ENCODE measurements at regions not wholly inside any gene's neighbourhood (a gene's known extent, or its start where the extent isn't known, plus 50 kb on each side); places are given as distances from the start of the nearest gene placed in this dataset.
A peak's percentile ranks its signal among the peaks of the same experiment; 100 is the strongest.

GRCh38 chr5:8848997-8849594 is 696.8 kb downstream of the SEMA5A start:
- DNase-seq (ENCODE audit: low spot score), result no peak

GRCh38 chr5:8851101-8851500 is 694.8 kb downstream of the SEMA5A start:
- no peak for DNase-seq (ENCODE audit: low spot score)

- no peak for DNase-seq (ENCODE audit: low spot score)
Observed at GRCh38 chr5:8857051-8857450, 688.8 kb downstream of the SEMA5A start.

- DNase-seq (ENCODE audit: low spot score), result no peak
Observed at GRCh38 chr5:8861764-8862163, 684.1 kb downstream of the SEMA5A start.

- DNase-seq (ENCODE audit: low spot score), result peak; percentile 55
Observed at GRCh38 chr5:8864053-8864452, 681.8 kb downstream of the SEMA5A start.

- no peak for DNase-seq (ENCODE audit: low spot score)
Observed at GRCh38 chr5:8865266-8865665, 680.6 kb downstream of the SEMA5A start.

- no peak for DNase-seq (ENCODE audit: low spot score)
Observed at GRCh38 chr5:8865686-8866374, 680.0 kb downstream of the SEMA5A start.

GRCh38 chr5:8868283-8868682 is 677.6 kb downstream of the SEMA5A start:
- no peak for DNase-seq (ENCODE audit: low spot score)

GRCh38 chr5:8869932-8870331 is 675.9 kb downstream of the SEMA5A start:
- no peak for DNase-seq (ENCODE audit: low spot score)

- DNase-seq (ENCODE audit: low spot score), result no peak
Observed at GRCh38 chr5:8870349-8870958, 675.4 kb downstream of the SEMA5A start.

- no peak for DNase-seq (ENCODE audit: low spot score)
Observed at GRCh38 chr5:8870959-8871355, 674.9 kb downstream of the SEMA5A start.

GRCh38 chr5:8871446-8871845 is 674.4 kb downstream of the SEMA5A start:
- no peak for DNase-seq (ENCODE audit: low spot score)

GRCh38 chr5:8875722-8876121 is 670.2 kb downstream of the SEMA5A start:
- no peak for DNase-seq (ENCODE audit: low spot score)

- DNase-seq (ENCODE audit: low spot score), result no peak
Observed at GRCh38 chr5:8879248-8879647, 666.6 kb downstream of the SEMA5A start.

GRCh38 chr5:8884029-8884428 is 661.8 kb downstream of the SEMA5A start:
- no peak for DNase-seq (ENCODE audit: low spot score)

- no peak for DNase-seq (ENCODE audit: low spot score)
Observed at GRCh38 chr5:8892926-8893325, 652.9 kb downstream of the SEMA5A start.

GRCh38 chr5:8894031-8894430 is 651.8 kb downstream of the SEMA5A start:
- DNase-seq (ENCODE audit: low spot score), result no peak

GRCh38 chr5:8895062-8895461 is 650.8 kb downstream of the SEMA5A start:
- DNase-seq (ENCODE audit: low spot score), result no peak

GRCh38 chr5:8895599-8895998 is 650.3 kb downstream of the SEMA5A start:
- DNase-seq (ENCODE audit: low spot score), result no peak

- no peak for DNase-seq (ENCODE audit: low spot score)
Observed at GRCh38 chr5:8897316-8897715, 648.6 kb downstream of the SEMA5A start.

GRCh38 chr5:8905021-8905420 is 640.9 kb downstream of the SEMA5A start:
- no peak for DNase-seq (ENCODE audit: low spot score)

- DNase-seq (ENCODE audit: low spot score), result no peak
Observed at GRCh38 chr5:8906303-8906967, 639.4 kb downstream of the SEMA5A start.
